ENCODE measurements at regions not wholly inside any gene's neighbourhood (a gene's known extent, or its start where the extent isn't known, plus 50 kb on each side); places are given as distances from the start of the nearest gene placed in this dataset.

DNA sequence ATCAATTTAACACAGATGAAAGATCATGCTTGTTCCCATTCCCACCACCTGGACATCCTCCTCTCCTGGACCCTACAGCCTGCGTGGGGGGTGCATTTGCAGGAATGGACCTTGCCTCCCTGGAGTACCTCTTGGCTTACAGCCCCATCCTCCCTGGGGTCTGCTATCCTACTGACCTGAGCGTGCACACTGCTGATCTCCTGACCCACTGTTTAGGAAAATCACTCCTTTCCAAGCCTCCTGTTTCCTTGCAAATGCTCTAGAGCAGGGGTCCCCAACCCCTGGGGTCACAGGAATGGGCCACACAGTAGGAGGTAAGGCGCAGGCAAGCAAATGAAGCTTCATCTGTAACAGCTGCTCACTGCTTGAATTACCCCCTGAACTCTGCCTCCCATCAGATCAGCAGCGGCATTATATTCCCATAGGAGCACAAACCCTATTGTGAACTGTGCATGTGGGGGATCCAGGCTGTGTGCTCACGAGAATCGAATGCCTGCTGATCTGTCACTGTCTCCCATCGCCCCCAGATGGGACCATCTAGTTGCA, 88.2 kb upstream of the SEPTIN5 start (continued):
- TF ChIP-seq RFX5 (IDR thresholded peaks at IDR 0.05; ENCODE audit: borderline replicate concordance, low read depth, low read length) (no peak), GTF2F1 (IDR thresholded peaks at IDR 0.05; ENCODE audit: borderline replicate concordance, low read depth, low read length) (no peak), TAF7 (optimal IDR thresholded peaks at IDR 0.05; ENCODE audit: borderline replicate concordance, low read depth, low read length) (no peak)

All from H1 (cell line).